ENCODE measurements at regions not wholly inside any gene's neighbourhood (a gene's known extent, or its start where the extent isn't known, plus 50 kb on each side); places are given as distances from the start of the nearest gene placed in this dataset.

DNA sequence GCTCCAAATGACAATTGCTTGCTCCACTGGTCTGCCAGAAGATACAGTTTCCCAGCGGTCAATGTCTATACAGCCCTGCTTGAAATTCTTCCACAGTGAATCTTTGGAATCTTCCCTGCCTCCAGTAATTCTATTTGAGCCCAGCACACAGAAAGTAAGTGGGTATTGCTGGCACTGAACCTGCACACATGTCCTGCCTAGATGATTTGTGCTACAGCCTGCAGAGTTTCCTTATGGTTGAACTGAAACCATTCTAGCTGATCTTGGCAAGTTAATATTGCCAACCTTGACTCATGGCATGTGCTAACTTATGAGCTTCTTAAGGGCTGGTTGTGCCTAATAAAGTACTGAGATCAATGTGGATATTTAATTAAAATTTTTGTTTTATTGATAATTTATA lies 553.8 kb upstream of the GNPDA2 start:
- TF ChIP-seq CTCF (IDR thresholded peaks at IDR 0.05) (no peak), POLR2AphosphoS5 (IDR thresholded peaks at IDR 0.05) (no peak), EP300 (IDR thresholded peaks at IDR 0.05) (no peak)

Measured in stomach (tissue), 4 donors.